ENCODE measurements at regions not wholly inside any gene's neighbourhood (a gene's known extent, or its start where the extent isn't known, plus 50 kb on each side); places are given as distances from the start of the nearest gene placed in this dataset.

DNA sequence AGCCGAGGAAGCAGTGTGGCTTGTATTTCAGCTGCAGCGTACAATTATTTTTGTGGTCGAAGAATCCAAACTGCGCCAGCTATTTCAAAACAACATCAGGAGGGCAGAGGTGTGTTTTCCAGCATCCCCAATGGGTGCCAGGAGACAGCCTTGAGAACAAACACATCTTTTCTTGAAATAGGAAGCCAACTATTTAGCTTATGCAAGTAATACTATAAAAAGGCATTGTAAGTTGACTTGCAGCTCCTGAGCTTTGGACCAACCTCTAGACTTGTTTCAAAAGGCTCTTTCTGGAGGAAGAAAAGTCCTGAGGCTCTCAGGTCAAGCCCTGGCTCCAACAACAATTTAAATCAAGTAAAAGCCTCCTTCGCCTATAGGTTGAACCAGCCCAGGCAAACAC, 86.6 kb upstream of the HNF1B start:
- TF ChIP-seq ZNF274 (IDR thresholded peaks at IDR 0.05; ENCODE audit: low read length) (no peak), ZNF274 (tag by site-specific recombination; IDR thresholded peaks at IDR 0.05; ENCODE audit: borderline replicate concordance) (no peak), ZBTB7A (tag by site-specific recombination; IDR thresholded peaks at IDR 0.05; ENCODE audit: low read depth) (no peak), ZNF292 (tag by site-specific recombination; IDR thresholded peaks at IDR 0.05; ENCODE audit: borderline replicate concordance, low read depth) (no peak)
